Muscle layer of colon (tissue), 2 donors: ENCODE measurements at regions not wholly inside any gene's neighbourhood (a gene's known extent, or its start where the extent isn't known, plus 50 kb on each side); places are given as distances from the start of the nearest gene placed in this dataset.

Experiments
- H3K27ac ChIP-seq: one replicate; pipeline ENCODE4 v1.7.0; 2013; ENCODE audit warnings: low read depth, mild to moderate bottlenecking, low read length, moderate library complexity
- H3K27me3 ChIP-seq, 2 donors: one replicate each; pipeline ENCODE4 v1.7.0; 2013; ENCODE audit warnings: low read length in 2 of 2, mild to moderate bottlenecking in 2 of 2; ENCODE audit not compliant: insufficient read depth in 2 of 2, control insufficient read depth in 1 of 2
- H3K36me3 ChIP-seq: one replicate; pipeline ENCODE4 v1.7.0; 2013; ENCODE audit warnings: mild to moderate bottlenecking, low read length; ENCODE audit not compliant: insufficient read depth
- H3K4me1 ChIP-seq: one replicate; pipeline ENCODE4 v1.7.0; 2013; ENCODE audit warnings: mild to moderate bottlenecking, low read length; ENCODE audit not compliant: insufficient read depth
- H3K4me3 ChIP-seq, 2 donors: one replicate each; pipeline ENCODE4 v1.7.0; 2013; ENCODE audit warnings: low read length in 2 of 2, low read depth in 1 of 2, mild to moderate bottlenecking in 1 of 2, moderate library complexity in 1 of 2
- H3K9ac ChIP-seq: one replicate; pipeline ENCODE4 v1.7.0; 2013; ENCODE audit warnings: low read length
- H3K9me3 ChIP-seq: one replicate; pipeline ENCODE4 v1.7.0; 2013; ENCODE audit warnings: mild to moderate bottlenecking, low read length
- donor health status: abdominal sarcoma.
- donor health status: Adenocarcinoma of cecum.

- Histone ChIP-seq H3K36me3 (no peaks in the 10 kb centered on the region), H3K4me3 (no peak overlapping the region), H3K4me1 (peaks cover 5% of the 10 kb centered on the region), H3K27ac (no peak overlapping the region), H3K9ac (no peak overlapping the region), H3K27me3 (no peaks in the 10 kb centered on the region), H3K9me3 (no peaks in the 10 kb centered on the region)
Observed at GRCh38 chr6:134470457-134470975, 152.6 kb upstream of the SGK1 start.

- Histone ChIP-seq H3K4me3 (no peak overlapping the region), H3K27me3 (no peaks in the 10 kb centered on the region), H3K9ac (no peak overlapping the region), H3K27ac (no peak overlapping the region), H3K4me1 (peaks cover 5% of the 10 kb centered on the region), H3K36me3 (no peaks in the 10 kb centered on the region), H3K9me3 (no peaks in the 10 kb centered on the region)
Observed at GRCh38 chr6:134469702-134470456, 152.0 kb upstream of the SGK1 start.

DNA sequence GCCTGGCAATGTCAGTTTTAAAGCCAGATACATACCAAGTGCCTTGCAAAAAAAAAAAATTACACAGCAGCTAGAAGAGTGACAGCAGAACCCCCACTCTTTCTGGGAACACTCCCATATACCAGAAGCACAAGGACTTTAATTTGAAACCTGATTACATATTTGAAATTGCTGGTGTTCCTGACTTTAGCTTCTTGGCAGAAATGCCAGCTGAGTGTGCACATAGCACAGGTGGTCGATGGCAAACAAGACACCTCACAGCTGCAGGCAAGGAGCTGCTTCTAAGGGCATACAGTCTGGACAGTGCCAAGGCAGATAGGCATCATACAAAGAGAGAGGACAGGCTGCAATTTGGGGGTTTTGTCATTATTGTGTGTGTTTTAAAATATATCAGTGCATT lies 150.7 kb upstream of the SGK1 start:
- Histone ChIP-seq H3K4me1 (peaks cover 5% of the 10 kb centered on the region), H3K4me3 (no peak overlapping the region), H3K9ac (no peak overlapping the region), H3K36me3 (no peaks in the 10 kb centered on the region), H3K27ac (no peak overlapping the region), H3K27me3 (no peaks in the 10 kb centered on the region), H3K9me3 (no peaks in the 10 kb centered on the region)

GRCh38 chr6:134467620-134468019 lies 149.7 kb upstream of the SGK1 start:
- Histone ChIP-seq H3K27ac (no peak overlapping the region), H3K4me1 (peaks cover 5% of the 10 kb centered on the region), H3K4me3 (no peak overlapping the region), H3K36me3 (no peaks in the 10 kb centered on the region), H3K27me3 (no peaks in the 10 kb centered on the region), H3K9ac (no peak overlapping the region), H3K9me3 (no peaks in the 10 kb centered on the region)

DNA sequence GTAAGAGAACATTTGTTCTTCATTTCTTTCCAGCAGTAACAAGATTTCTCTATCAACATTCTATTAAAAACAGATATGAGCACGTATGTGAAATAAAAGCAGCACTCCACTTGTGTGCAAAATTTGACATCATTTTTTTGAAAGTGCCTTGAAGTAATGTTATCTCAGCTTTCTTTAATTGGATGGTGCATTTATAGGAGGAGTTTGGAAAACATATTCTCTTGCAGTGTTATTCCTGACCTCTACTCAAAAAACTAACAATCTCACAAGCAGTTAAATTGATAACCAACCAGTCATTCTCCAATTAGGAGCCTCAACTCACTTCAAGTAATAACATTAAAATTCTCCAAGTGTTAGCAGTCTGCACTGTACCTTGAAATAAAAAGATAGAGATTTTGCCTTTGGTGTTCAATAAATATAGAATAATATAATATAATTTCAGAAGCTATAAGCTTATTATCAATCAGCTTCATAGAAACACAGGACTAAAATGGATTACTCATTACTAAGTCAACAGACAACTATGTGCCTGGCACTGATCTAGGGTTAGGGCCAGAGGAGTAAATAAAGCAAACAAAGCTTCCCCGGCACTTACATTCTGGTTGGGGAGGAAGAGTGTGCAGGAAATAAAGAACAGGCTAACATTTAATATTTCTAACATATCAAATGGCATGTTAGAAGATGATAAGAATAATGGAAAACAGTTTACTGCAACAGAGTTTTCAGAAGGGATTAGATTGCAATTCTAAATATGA lies 149.0 kb upstream of the SGK1 start:
- no peak overlapping the region for H3K27ac ChIP-seq
- H3K4me1 ChIP-seq: peaks cover 5% of the 10 kb centered on the region
- H3K36me3 ChIP-seq: no peaks in the 10 kb centered on the region
- H3K27me3 ChIP-seq: no peaks in the 10 kb centered on the region
- no peak overlapping the region for H3K4me3 ChIP-seq
- no peaks in the 10 kb centered on the region for H3K9me3 ChIP-seq
- H3K9ac ChIP-seq: no peak overlapping the region

- no peaks in the 10 kb centered on the region for H3K36me3 ChIP-seq
- no peaks in the 10 kb centered on the region for H3K9me3 ChIP-seq
- no peak overlapping the region for H3K9ac ChIP-seq
- peaks cover 5% of the 10 kb centered on the region for H3K4me1 ChIP-seq
- no peak overlapping the region for H3K27ac ChIP-seq
- no peak overlapping the region for H3K4me3 ChIP-seq
- H3K27me3 ChIP-seq: no peaks in the 10 kb centered on the region
Observed at GRCh38 chr6:134464690-134465411, 146.9 kb upstream of the SGK1 start.

- Histone ChIP-seq H3K9me3 (no peaks in the 10 kb centered on the region), H3K36me3 (no peaks in the 10 kb centered on the region), H3K4me1 (no peaks in the 10 kb centered on the region), H3K9ac (no peak overlapping the region), H3K27me3 (no peaks in the 10 kb centered on the region), H3K4me3 (no peak overlapping the region), H3K27ac (no peak overlapping the region)
Observed at GRCh38 chr6:134458857-134459657, 141.1 kb upstream of the SGK1 start.

- no peak overlapping the region for H3K27ac ChIP-seq
- H3K9ac ChIP-seq: no peak overlapping the region
- no peaks in the 10 kb centered on the region for H3K27me3 ChIP-seq
- no peak overlapping the region for H3K4me3 ChIP-seq
- no peaks in the 10 kb centered on the region for H3K36me3 ChIP-seq
- no peaks in the 10 kb centered on the region for H3K9me3 ChIP-seq
- H3K4me1 ChIP-seq: no peaks in the 10 kb centered on the region
Observed at GRCh38 chr6:134457941-134458340, 140.0 kb upstream of the SGK1 start.

DNA sequence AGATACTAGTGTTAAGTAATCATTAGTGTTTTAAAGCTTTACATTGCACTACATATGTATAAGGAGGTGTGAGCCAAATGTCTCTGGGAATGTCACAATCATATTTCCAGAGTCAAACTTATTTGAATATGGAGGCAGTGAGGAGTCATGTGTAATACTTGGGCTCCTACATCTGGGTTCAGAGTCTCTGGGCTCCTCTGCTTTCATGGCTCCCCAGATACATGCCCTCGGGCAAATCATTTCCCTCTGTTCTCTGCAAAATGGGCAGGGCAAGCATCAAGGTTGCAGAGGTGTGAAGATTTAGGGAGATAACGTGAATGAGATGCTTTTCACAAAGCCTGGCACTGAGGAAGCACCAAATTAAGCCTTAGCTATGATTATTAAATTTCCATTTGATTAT lies 138.3 kb upstream of the SGK1 start:
- Histone ChIP-seq H3K27me3 (no peaks in the 10 kb centered on the region), H3K9ac (no peak overlapping the region), H3K9me3 (no peaks in the 10 kb centered on the region), H3K4me3 (no peak overlapping the region), H3K27ac (no peak overlapping the region), H3K36me3 (no peaks in the 10 kb centered on the region), H3K4me1 (no peaks in the 10 kb centered on the region)

DNA sequence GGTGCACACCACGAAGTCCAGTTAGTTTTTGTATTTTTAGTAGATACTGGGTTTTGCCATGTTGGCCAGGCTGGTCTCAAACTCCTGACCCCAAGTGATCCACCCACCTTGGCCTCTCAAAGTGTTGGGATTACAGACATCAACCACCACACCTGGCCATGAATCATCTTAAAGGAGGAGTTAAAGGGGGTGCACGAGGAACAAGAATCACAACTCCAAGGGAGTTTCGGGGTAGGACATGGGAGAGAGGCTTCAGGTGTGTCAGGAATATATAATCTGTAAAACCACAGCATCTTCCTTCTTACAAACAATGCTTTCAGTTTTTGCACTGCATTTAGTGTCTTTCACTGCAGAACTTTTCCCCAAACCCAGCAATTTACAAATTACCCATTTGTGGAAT lies 137.4 kb upstream of the SGK1 start:
- Histone ChIP-seq H3K4me1 (no peaks in the 10 kb centered on the region), H3K27ac (no peak overlapping the region), H3K4me3 (no peak overlapping the region)

DNA sequence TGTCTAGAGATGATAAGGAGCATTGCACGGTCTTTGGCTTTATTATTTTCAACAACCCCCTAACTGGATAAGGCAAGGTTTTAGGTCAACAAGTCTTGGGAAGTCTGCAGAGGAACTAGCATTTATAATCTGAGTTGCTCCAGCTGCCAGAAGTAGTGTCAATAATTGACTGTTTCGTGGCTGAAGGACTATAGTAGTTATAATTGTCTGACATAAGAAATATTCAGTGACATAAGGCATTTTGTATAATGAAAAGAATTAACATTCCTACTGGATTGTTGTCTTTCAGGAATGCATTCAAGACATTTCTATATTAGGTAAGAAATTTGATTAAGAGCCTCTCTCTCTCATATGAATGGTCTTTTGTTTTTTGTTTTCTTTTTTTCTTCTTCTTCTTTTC lies 136.9 kb upstream of the SGK1 start:
- Histone ChIP-seq H3K36me3 (no peaks in the 10 kb centered on the region), H3K9ac (no peak overlapping the region), H3K4me3 (no peak overlapping the region), H3K27ac (no peak overlapping the region), H3K4me1 (no peaks in the 10 kb centered on the region), H3K27me3 (no peaks in the 10 kb centered on the region), H3K9me3 (no peaks in the 10 kb centered on the region)

More for the DNA sequence above, 137.4 kb upstream of the SGK1 start:
- Histone ChIP-seq H3K9me3 (no peaks in the 10 kb centered on the region), H3K36me3 (no peaks in the 10 kb centered on the region), H3K27me3 (no peaks in the 10 kb centered on the region), H3K9ac (no peak overlapping the region)
